ENCODE measurements at regions not wholly inside any gene's neighbourhood (a gene's known extent, or its start where the extent isn't known, plus 50 kb on each side); places are given as distances from the start of the nearest gene placed in this dataset.

DNA sequence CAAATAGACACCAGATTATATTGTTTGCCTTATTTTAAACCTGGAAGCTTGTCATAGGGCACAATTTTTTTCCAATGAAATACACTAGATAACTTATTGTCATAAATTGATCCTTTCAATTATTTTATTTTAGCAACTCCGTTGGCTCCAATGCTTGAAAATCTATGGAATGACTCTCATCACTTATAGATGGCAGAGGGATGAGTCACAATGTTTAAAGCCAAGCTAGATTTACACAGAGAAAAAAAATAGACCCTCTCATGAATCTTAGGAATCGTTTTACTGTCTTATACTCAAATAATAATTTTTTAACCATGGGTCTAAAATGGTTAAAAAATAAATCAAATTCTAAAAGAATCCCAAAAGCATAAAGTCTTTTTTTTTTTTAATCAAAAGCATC lies 1276.6 kb upstream of the FLRT2 start:
- CTCF ChIA-PET, result no interaction called here
- H3K4me3 ChIP-seq (ENCODE audit: low read depth, low read length), result no peak overlapping the region
- Mint-ChIP-seq H3K36me3 (ENCODE audit: insufficient read depth, unreplicated experiment) (no peaks in the 10 kb centered on the region), H3K4me1 (ENCODE audit: low read depth, unreplicated experiment) (peaks cover 8% of the 10 kb centered on the region), H3K9me3 (ENCODE audit: unreplicated experiment) (no peaks in the 10 kb centered on the region), H3K4me3 (ENCODE audit: unreplicated experiment) (no peak overlapping the region), H3K27me3 (ENCODE audit: insufficient read depth, unreplicated experiment) (no peaks in the 10 kb centered on the region), H3K27ac (ENCODE audit: unreplicated experiment) (no peak overlapping the region)
- H3K9me3 ChIP-seq, result no peaks in the 10 kb centered on the region
- intact Hi-C loops (cut with micrococcal nuclease; ENCODE audit: unreplicated experiment), result no loop called here
- no peaks in the 10 kb centered on the region for H3K27me3 ChIP-seq (replicated peaks; ENCODE audit: control insufficient read depth, insufficient read depth, low read length)
- no peak for DNase-seq
- no peaks in the 10 kb centered on the region for H3K36me3 ChIP-seq (ENCODE audit: control insufficient read depth, insufficient read depth, low read length)
- no peak for TF ChIP-seq CTCF (IDR thresholded peaks at IDR 0.05; ENCODE audit: insufficient read depth in 1 of 2, low read depth in 1 of 2, low read length in 1 of 2, severe bottlenecking in 1 of 2, unreplicated experiment in 1 of 2)
- BruUV-seq (replicated peaks), result no TSS peak
- H3K4me1 ChIP-seq, result no peaks in the 10 kb centered on the region
- POLR2A ChIA-PET, result no interaction called here

GRCh38 chr14:84254290-84254689 lies 1275.7 kb upstream of the FLRT2 start:
- Histone ChIP-seq H3K4me3 (ENCODE audit: low read depth, low read length) (no peak overlapping the region), H3K9me3 (no peaks in the 10 kb centered on the region), H3K4me1 (no peaks in the 10 kb centered on the region), H3K27me3 (replicated peaks; ENCODE audit: control insufficient read depth, insufficient read depth, low read length) (no peaks in the 10 kb centered on the region), H3K36me3 (ENCODE audit: control insufficient read depth, insufficient read depth, low read length) (no peaks in the 10 kb centered on the region)
- no peak for TF ChIP-seq CTCF (IDR thresholded peaks at IDR 0.05; ENCODE audit: insufficient read depth in 1 of 2, low read depth in 1 of 2, low read length in 1 of 2, severe bottlenecking in 1 of 2, unreplicated experiment in 1 of 2)
- intact Hi-C loops (cut with micrococcal nuclease; ENCODE audit: unreplicated experiment), result no loop called here
- no peak overlapping the region for H3K4me3 Mint-ChIP-seq (ENCODE audit: unreplicated experiment)
- H3K36me3 Mint-ChIP-seq (ENCODE audit: insufficient read depth, unreplicated experiment), result no peaks in the 10 kb centered on the region
- CTCF ChIA-PET, result no interaction called here
- POLR2A ChIA-PET, result no interaction called here
- H3K27me3 Mint-ChIP-seq (ENCODE audit: insufficient read depth, unreplicated experiment), result no peaks in the 10 kb centered on the region
- H3K4me1 Mint-ChIP-seq (ENCODE audit: low read depth, unreplicated experiment), result peaks cover 8% of the 10 kb centered on the region
- H3K27ac Mint-ChIP-seq (ENCODE audit: unreplicated experiment), result no peak overlapping the region
- peak in 1 of 2 experiments; percentile 2 for DNase-seq
- BruUV-seq (replicated peaks), result no TSS peak
- no peaks in the 10 kb centered on the region for H3K9me3 Mint-ChIP-seq (ENCODE audit: unreplicated experiment)

DNA sequence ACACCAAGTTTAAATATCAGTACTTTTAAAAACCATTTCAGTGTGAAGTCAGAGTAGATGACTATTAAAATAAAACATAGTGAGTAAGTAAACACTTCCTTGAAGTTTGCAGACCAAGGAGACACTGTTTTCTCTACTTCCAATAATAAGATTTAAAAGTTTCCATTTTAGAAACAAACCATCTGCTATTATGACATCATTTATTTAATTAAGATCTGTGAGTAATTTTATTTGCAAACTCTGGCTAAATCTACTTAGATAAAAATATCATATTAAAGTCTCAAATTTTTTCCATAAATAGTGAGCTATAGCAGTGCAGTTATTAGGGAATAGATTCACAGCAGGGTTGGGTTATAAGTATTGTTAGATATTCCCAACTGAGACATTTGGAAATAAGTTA lies 1267.0 kb upstream of the FLRT2 start:
- BruUV-seq (replicated peaks), result no TSS peak
- Histone ChIP-seq H3K9me3 (no peaks in the 10 kb centered on the region), H3K36me3 (ENCODE audit: control insufficient read depth, insufficient read depth, low read length) (no peaks in the 10 kb centered on the region), H3K27me3 (replicated peaks; ENCODE audit: control insufficient read depth, insufficient read depth, low read length) (no peaks in the 10 kb centered on the region), H3K4me1 (no peaks in the 10 kb centered on the region), H3K4me3 (ENCODE audit: low read depth, low read length) (no peak overlapping the region)
- no peak for DNase-seq
- no peak for TF ChIP-seq CTCF (IDR thresholded peaks at IDR 0.05; ENCODE audit: insufficient read depth in 1 of 2, low read depth in 1 of 2, low read length in 1 of 2, severe bottlenecking in 1 of 2, unreplicated experiment in 1 of 2)
- no peaks in the 10 kb centered on the region for H3K4me1 Mint-ChIP-seq (ENCODE audit: low read depth, unreplicated experiment)
- ChIA-PET POLR2A (no interaction called here), CTCF (no interaction called here)
- no peak overlapping the region for H3K27ac Mint-ChIP-seq (ENCODE audit: unreplicated experiment)
- intact Hi-C loops (cut with micrococcal nuclease; ENCODE audit: unreplicated experiment), result no loop called here
- no peaks in the 10 kb centered on the region for H3K9me3 Mint-ChIP-seq (ENCODE audit: unreplicated experiment)
- no peaks in the 10 kb centered on the region for H3K36me3 Mint-ChIP-seq (ENCODE audit: insufficient read depth, unreplicated experiment)
- no peaks in the 10 kb centered on the region for H3K27me3 Mint-ChIP-seq (ENCODE audit: insufficient read depth, unreplicated experiment)
- no peak overlapping the region for H3K4me3 Mint-ChIP-seq (ENCODE audit: unreplicated experiment)

All from Caco-2 (cell line).